MCF 10A (cell line): ENCODE measurements at regions not wholly inside any gene's neighbourhood (a gene's known extent, or its start where the extent isn't known, plus 50 kb on each side); places are given as distances from the start of the nearest gene placed in this dataset.

Experiments used
- BruUV-seq: library from RNA; stranded (reverse); fragments of 400-500 nt; replicated peaks from 2 replicates; lab custom pipeline; 2021; lab: Mats Ljungman, UMichigan
- CTCF ChIA-PET: fragments of 300-600 bp; sonication (Branson Sonifier 250); formaldehyde crosslinking; extraction: SDS; loops from one replicate; lab custom pipeline; 2021; ENCODE audit warnings: antibody characterized with exemption, inconsistent platforms; lab: Yijun Ruan, JAX
- POLR2A ChIA-PET: fragments of 300-600, 350-650 bp; sonication (Branson Sonifier 250); formaldehyde crosslinking; extraction: SDS; loops from one replicate; lab custom pipeline; 2020; ENCODE audit warnings: antibody characterized with exemption, inconsistent platforms; lab: Yijun Ruan, JAX
- DNase-seq: peaks from one replicate; pipeline ENCODE4 v3.0.0-alpha.2; 2018; ENCODE audit not compliant: unreplicated experiment
- H3K27ac Mint-ChIP-seq: one replicate; pipeline ENCODE4 v1.8.0; 2022; ENCODE audit warnings: mild to moderate bottlenecking, low read depth, mixed read lengths; ENCODE audit not compliant: unreplicated experiment
- H3K27me3 Mint-ChIP-seq: one replicate; pipeline ENCODE4 v1.8.0; 2022; ENCODE audit warnings: mixed read lengths; ENCODE audit not compliant: insufficient read depth, unreplicated experiment
- H3K36me3 Mint-ChIP-seq: one replicate; pipeline ENCODE4 v1.8.0; 2022; ENCODE audit warnings: mild to moderate bottlenecking, moderate library complexity, mixed read lengths; ENCODE audit not compliant: insufficient read depth, unreplicated experiment
- H3K4me1 Mint-ChIP-seq: one replicate; pipeline ENCODE4 v1.8.0; 2022; ENCODE audit warnings: mixed read lengths; ENCODE audit not compliant: insufficient read depth, unreplicated experiment
- H3K4me3 Mint-ChIP-seq: one replicate; pipeline ENCODE4 v1.8.0; 2022; ENCODE audit warnings: mild to moderate bottlenecking, moderate library complexity, mixed read lengths; ENCODE audit not compliant: unreplicated experiment
- H3K9me3 Mint-ChIP-seq: one replicate; pipeline ENCODE4 v1.8.0; 2022; ENCODE audit warnings: mixed read lengths; ENCODE audit not compliant: unreplicated experiment
- CTCF ChIP-seq: fragments of 200-600 bp; IDR thresholded peaks from one replicate; pipeline ENCODE4 v1.8.0; 2022; ENCODE audit warnings: antibody characterized with exemption, mild to moderate bottlenecking; ENCODE audit not compliant: unreplicated experiment
- intact Hi-C: fragments of 100-400 bp; cut with micrococcal nuclease; formaldehyde crosslinking; loops from 2 replicates; pipeline ENCODE4 v1.14.1; 2022

DNA sequence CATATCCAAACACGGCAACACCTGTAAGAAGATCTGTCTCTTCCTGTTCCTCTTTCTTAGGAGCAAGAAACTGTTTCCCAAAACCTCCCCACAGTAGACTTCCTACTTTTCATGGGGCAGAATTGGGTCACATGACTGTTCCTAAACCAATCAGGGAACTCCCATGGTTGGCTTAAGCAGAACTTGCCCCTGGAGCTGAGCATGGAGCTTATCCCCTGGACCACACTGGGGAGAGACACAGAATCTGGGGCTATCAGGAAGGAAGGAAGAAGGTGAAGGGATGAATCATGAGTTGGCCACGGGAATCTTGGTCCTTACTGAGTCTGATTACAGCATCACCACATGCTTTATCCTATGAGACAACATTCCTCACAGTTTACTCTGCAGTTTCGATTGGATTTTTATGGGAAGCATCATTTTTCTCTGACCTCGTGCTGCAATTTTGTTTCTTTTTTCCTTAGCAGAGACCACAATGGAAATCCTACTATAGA lies 81.8 kb downstream of the CDC7 start:
- intact Hi-C loops, result no loop called here
- Mint-ChIP-seq H3K4me1 (peaks cover 5% of the 10 kb centered on the region), H3K27ac (no peak overlapping the region), H3K27me3 (no peaks in the 10 kb centered on the region), H3K4me3 (no peak overlapping the region), H3K36me3 (no peaks in the 10 kb centered on the region), H3K9me3 (no peaks in the 10 kb centered on the region)
- DNase-seq, result peak; percentile 37
- POLR2A ChIA-PET, result interaction anchor here (4.4 kb wide), 1 partner anchor 13 kb away, joined by 20 read pairs; no protein-coding TSS in a partner anchor
- BruUV-seq, result no TSS peak
- CTCF ChIA-PET, result interaction anchor here (1.0 kb wide), 1 partner anchor 27 kb away, joined by 3 read pairs; no protein-coding TSS in a partner anchor
- TF ChIP-seq CTCF, result no peak

- ChIA-PET POLR2A (interaction anchor here (4.4 kb wide), 1 partner anchor 14 kb away, joined by 20 read pairs; no protein-coding TSS in a partner anchor), CTCF (interaction anchor here (1.0 kb wide), 1 partner anchor 26 kb away, joined by 3 read pairs; no protein-coding TSS in a partner anchor)
- TF ChIP-seq CTCF, result no peak
- intact Hi-C loops, result no loop called here
- no peak overlapping the region for H3K27ac Mint-ChIP-seq
- no peaks in the 10 kb centered on the region for H3K27me3 Mint-ChIP-seq
- peaks cover 5% of the 10 kb centered on the region for H3K4me1 Mint-ChIP-seq
- no peak overlapping the region for H3K4me3 Mint-ChIP-seq
- BruUV-seq, result no TSS peak
- no peaks in the 10 kb centered on the region for H3K36me3 Mint-ChIP-seq
- DNase-seq, result no peak
- H3K9me3 Mint-ChIP-seq, result no peaks in the 10 kb centered on the region
Measured at GRCh38 chr1:91583326-91583755, 82.7 kb downstream of the CDC7 start.

- Mint-ChIP-seq H3K27ac (no peak overlapping the region), H3K9me3 (no peaks in the 10 kb centered on the region), H3K36me3 (no peaks in the 10 kb centered on the region), H3K4me3 (no peak overlapping the region), H3K4me1 (peaks cover 5% of the 10 kb centered on the region), H3K27me3 (no peaks in the 10 kb centered on the region)
- CTCF ChIA-PET, result no interaction called here
- no peak for TF ChIP-seq CTCF
- intact Hi-C loops, result no loop called here
- POLR2A ChIA-PET, result interaction anchor here (0.7 to 4.4 kb wide), 2 partner anchors 9 to 15 kb away, joined by 3 to 20 read pairs; no protein-coding TSS in a partner anchor
- no peak for DNase-seq
- no TSS peak for BruUV-seq
Measured at GRCh38 chr1:91584309-91584708, 83.7 kb downstream of the CDC7 start.

DNA sequence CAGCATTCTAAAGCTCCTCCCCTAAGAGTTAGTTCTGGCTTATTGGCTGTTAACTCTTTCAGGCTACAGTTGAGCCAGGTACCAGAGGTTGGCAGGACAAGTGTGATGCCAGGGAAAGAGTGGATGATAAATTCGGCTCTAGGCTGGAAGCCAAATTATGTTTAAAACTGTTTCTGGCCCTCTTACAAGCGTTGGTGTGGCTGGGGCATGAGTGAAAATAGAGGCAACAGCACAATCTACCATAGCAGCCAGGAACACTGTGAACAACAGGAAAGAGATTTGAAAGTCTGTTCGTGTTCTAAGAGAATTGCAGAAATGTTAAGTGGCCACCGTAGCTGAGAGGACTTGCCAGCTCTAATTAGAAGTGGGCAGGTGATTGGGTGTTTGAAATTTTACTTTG lies 84.2 kb downstream of the CDC7 start:
- ChIA-PET CTCF (interaction anchor here (1.6 kb wide), 1 partner anchor 10 kb away, joined by 4 read pairs; no protein-coding TSS in a partner anchor), POLR2A (interaction anchor here (0.7 kb wide), 1 partner anchor 9 kb away, joined by 3 read pairs; no protein-coding TSS in a partner anchor)
- intact Hi-C loops, result no loop called here
- DNase-seq, result no peak
- no peak overlapping the region for H3K4me3 Mint-ChIP-seq
- no TSS peak for BruUV-seq
- peaks cover 5% of the 10 kb centered on the region for H3K4me1 Mint-ChIP-seq
- H3K27me3 Mint-ChIP-seq, result no peaks in the 10 kb centered on the region
- no peaks in the 10 kb centered on the region for H3K9me3 Mint-ChIP-seq
- H3K36me3 Mint-ChIP-seq, result no peaks in the 10 kb centered on the region
- no peak overlapping the region for H3K27ac Mint-ChIP-seq
- no peak for TF ChIP-seq CTCF
